Muscle of leg (tissue), 3 donors: ENCODE measurements at regions not wholly inside any gene's neighbourhood (a gene's known extent, or its start where the extent isn't known, plus 50 kb on each side); places are given as distances from the start of the nearest gene placed in this dataset.
A peak's percentile ranks its signal among the peaks of the same experiment; 100 is the strongest.
"Not testable (repeated sequence)": the region's sequence is repeated elsewhere in the genome, so short reads cannot be mapped to it uniquely, and the experiment has no call there.

Experiments
- DNase-seq: peaks from one replicate; pipeline ENCODE4 v3.0.0; 2013
- H3K27ac ChIP-seq: one replicate; pipeline ENCODE4 v1.5.1; 2013; ENCODE audit warnings: mild to moderate bottlenecking, low read length, control low read depth
- H3K27me3 ChIP-seq: one replicate; pipeline ENCODE4 v1.6.1; 2013; ENCODE audit warnings: low read length; ENCODE audit not compliant: control insufficient read depth, insufficient read depth
- H3K36me3 ChIP-seq: one replicate; pipeline ENCODE4 v1.6.1; 2013; ENCODE audit warnings: low read length; ENCODE audit not compliant: control insufficient read depth, insufficient read depth
- H3K4me1 ChIP-seq: one replicate; pipeline ENCODE4 v1.6.1; 2013; ENCODE audit warnings: low read length; ENCODE audit not compliant: control insufficient read depth, insufficient read depth
- H3K4me3 ChIP-seq: one replicate; pipeline ENCODE4 v1.5.1; 2013; ENCODE audit warnings: low read length, control low read depth
- H3K9me3 ChIP-seq: replicated peaks from 2 replicates; pipeline ENCODE4 v1.6.1; 2013; ENCODE audit warnings: low read depth, low read length; ENCODE audit not compliant: control insufficient read depth
- WGBS: methylation state at CpG from one replicate; pipeline ENCODE4 v1.1.5; 2013; ENCODE audit warnings: missing lambda C conversion rate; ENCODE audit not compliant: insufficient coverage; 5-methylcytosine and 5-hydroxymethylcytosine counted together

DNA sequence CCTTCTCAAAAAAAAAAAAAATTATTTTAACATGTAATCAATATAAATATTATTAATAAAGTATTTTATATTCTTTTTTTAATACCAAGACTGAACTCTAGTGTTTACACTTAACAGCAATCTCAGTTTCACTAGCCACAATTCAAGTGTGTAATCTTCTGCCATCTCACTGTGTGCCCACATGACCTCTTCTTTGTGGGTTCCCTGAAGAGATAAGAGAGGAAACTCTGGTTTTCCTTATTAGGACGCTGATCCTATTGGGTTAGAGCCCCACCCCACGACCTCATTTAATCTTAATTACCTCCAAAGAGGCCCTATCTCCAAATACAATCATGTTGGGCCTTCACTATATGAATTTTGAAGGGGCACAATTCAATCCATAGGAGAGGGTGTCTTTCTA, 177.6 kb downstream of the STK31 start:
- Histone ChIP-seq H3K27ac (no peak overlapping the region), H3K4me1 (no peaks in the 10 kb centered on the region)

DNA sequence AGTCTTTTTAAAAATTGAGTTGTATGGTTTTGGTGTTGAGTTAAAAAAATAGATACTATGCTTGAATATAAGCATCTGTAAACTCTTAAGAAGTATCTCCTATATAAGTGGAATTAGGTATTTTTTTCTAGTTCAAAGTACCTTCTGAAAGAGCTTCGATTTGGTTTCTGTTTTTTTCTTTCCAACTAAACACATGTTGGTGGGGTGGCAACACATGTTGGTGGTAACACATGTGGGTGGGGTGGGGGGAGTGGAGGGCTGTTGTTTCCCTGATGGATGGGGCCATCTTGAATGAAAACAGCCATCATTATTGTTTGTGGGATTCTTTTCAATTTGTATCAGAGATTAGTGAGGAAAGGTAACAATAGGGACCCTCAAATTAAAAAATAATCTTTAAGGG, 178.9 kb downstream of the STK31 start:
- Histone ChIP-seq H3K36me3 (no peaks in the 10 kb centered on the region), H3K27me3 (no peaks in the 10 kb centered on the region), H3K9me3 (no peaks in the 10 kb centered on the region), H3K4me1 (peaks cover 2% of the 10 kb centered on the region), H3K4me3 (no peak overlapping the region), H3K27ac (no peak overlapping the region)
- WGBS: no CpG with 5 or more reads among the region's 1 CpG
- no peak for DNase-seq

More for the DNA sequence above, 177.6 kb downstream of the STK31 start:
- H3K27me3 ChIP-seq: no peaks in the 10 kb centered on the region
- H3K36me3 ChIP-seq: no peaks in the 10 kb centered on the region
- no peak overlapping the region for H3K4me3 ChIP-seq
- DNase-seq: no peak
- WGBS: no CpG with 5 or more reads among the region's 2 CpGs
- H3K9me3 ChIP-seq: no peaks in the 10 kb centered on the region

DNA sequence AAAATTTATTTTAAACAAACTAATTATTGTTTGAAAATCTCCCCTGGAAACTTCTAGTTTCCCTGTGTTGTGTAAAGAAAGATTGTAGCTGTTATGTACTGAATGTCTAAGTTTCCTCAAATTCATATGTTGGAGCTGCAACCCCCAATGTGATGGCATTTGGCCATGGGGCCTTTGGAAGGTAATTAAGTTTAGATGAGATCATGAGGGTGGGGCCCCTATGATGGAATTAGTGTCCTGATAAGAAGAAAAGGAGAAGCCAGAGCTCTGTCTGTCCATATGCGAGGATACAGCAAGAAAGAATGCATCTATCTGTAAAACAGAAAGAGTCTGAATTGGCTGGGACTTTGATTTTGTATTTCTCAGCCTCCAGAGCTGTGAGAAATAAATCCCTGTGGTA, 179.5 kb downstream of the STK31 start:
- no peak for DNase-seq
- no peak overlapping the region for H3K27ac ChIP-seq
- 83% methylated on average over 1 of the region's 1 CpG for WGBS
- no peak overlapping the region for H3K4me3 ChIP-seq
- no peaks in the 10 kb centered on the region for H3K27me3 ChIP-seq
- no peaks in the 10 kb centered on the region for H3K9me3 ChIP-seq
- no peaks in the 10 kb centered on the region for H3K36me3 ChIP-seq
- peaks cover 8% of the 10 kb centered on the region for H3K4me1 ChIP-seq

DNA sequence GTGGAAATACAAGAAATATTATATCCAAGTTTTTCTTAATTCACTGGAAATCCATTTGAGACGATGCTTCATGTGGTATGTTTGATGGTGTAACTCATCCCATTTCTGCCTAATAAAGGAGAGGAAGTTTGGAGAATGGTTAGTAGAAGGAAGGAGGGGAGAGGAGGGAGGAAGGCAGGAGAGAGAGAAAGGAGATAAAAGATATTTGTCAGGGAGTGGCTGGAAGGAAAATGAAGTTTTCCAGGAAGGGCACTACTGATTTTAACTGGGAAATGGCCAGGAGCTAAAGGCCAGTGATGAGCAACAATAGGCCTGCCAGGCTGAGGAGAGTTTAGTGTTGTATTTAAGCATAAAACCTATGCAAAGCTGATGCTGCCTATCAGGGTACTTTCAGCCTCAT, 182.0 kb downstream of the STK31 start:
- Histone ChIP-seq H3K27ac (no peak overlapping the region), H3K9me3 (no peaks in the 10 kb centered on the region), H3K4me1 (peaks cover 8% of the 10 kb centered on the region), H3K36me3 (no peaks in the 10 kb centered on the region), H3K27me3 (no peaks in the 10 kb centered on the region), H3K4me3 (no peak overlapping the region)
- WGBS: no CpG with 5 or more reads among the region's 1 CpG
- no peak for DNase-seq

DNA sequence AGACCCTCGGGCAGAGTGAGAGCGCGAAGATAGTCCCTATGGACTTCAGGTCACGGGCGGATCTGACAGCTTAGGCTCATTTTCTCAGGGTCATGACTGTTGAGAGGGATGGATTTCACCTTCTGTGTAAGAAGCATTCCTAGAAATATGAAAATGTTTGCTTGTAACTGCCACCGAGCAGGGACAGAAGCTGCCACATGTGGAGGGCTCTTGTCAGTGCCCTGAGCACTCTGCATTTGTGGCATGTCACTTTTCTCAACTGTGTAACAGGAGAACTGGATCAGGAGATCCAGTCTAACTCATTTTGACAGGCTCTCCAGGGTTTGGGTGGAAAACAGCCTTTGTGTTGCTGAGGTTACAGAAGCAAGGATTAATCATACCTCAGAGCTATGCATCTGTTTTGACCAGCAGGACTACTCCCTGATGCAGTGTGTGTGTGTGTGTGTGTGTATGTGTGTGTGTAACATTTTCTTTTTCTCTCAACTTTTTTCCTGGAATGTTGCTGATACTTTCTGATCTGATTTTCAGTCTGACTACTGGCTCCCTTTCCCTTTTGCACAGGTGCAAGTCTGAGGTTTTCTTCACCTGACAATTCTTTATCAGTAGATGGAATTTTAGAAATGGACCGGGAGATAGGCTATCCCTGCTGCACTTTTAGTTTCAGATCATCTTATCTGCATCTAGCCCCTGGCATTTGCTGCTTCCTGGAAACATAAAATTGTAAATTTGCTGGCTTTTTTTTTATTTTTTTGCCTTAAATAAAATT, 183.3 kb downstream of the STK31 start:
- H3K27me3 ChIP-seq: no peaks in the 10 kb centered on the region
- DNase-seq: peak; percentile 26
- H3K36me3 ChIP-seq: no peaks in the 10 kb centered on the region
- no peak overlapping the region for H3K27ac ChIP-seq
- peaks cover 8% of the 10 kb centered on the region for H3K4me1 ChIP-seq
- H3K9me3 ChIP-seq: no peaks in the 10 kb centered on the region
- H3K4me3 ChIP-seq: no peak overlapping the region
- WGBS: 71% methylated on average over 4 of the region's 7 CpGs

DNA sequence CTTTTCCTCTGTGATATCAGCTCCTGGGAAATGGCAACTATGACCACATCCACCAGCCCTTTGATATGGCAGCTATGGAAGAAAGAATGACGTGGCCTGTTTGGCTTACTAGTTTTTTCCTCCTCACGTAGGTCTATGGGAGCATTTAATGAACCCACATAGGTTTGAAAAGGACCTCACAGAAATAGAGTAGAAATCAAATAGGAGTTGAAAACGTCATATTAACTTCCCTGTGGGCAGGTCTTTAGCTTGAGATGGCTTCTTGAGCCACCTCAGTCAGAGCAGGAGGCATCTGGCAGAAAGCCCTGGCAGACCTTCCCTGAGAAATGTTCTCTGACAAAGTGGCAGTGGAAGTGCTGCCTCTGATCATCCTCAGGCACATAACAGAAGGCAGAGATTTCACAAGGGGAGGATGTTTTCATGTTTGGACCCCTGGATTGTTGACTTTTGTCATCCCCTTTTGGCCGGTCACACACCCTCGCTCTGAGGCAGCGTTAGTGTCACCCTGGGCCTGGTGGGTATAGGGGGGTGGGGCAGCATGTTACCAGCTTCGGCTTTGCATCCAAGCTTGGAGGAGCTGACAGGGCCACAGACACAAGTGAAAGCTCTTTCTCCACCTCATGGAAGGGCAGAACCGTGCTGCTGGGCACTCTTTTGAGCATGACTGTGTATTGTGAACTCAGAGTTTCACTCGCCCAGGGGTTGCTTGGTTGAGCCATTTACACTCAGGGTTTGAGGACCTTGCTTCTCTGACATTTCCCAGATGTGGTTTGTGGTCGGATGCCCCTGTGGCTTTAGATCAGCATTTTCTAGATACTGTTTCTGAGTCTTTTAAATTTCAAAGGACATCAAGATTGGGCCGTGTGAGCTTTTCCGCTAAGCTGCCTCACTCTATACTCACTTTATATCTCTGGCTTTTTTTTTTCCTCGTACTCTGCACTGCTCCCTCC, 184.2 kb downstream of the STK31 start:
- Histone ChIP-seq H3K4me1 (peaks cover 8% of the 10 kb centered on the region), H3K27ac (no peak overlapping the region), H3K9me3 (no peaks in the 10 kb centered on the region), H3K4me3 (no peak overlapping the region), H3K27me3 (no peaks in the 10 kb centered on the region), H3K36me3 (no peaks in the 10 kb centered on the region)
- no peak for DNase-seq
- 59% methylated on average over 3 of the region's 13 CpGs for WGBS

DNA sequence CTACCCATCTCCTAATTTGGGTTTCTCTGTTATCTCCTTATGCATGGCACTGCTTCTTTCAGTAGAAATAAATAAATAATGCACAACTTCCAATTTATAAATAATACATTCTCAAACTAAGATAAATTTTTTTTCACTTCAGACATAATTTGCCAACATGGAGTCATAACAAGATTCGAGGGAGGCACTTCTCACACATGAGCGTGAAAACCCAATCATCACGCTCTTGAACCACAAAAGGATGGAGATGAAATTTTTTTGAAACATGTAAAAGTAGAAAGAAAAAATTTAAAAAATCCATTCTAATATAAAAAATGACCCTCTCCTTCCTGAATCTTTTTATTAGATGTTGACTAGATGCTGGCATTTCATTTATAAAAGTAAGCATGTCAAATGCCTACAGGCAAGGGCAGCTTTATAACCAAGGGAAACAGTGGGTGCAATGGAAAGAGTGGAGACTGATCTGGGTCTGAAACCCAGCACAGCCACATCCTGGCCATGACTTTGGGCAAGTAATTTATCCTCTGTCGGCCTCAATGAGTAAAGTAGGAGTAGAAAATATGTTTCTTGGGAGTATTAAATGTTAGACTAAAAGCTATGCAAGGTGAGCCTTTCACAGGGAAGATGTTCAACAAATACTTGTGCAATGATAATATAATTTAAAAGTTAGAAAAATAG, 185.0 kb downstream of the STK31 start:
- Histone ChIP-seq H3K4me3 (no peak overlapping the region), H3K9me3 (no peaks in the 10 kb centered on the region), H3K27ac (no peak overlapping the region), H3K4me1 (peaks cover 8% of the 10 kb centered on the region), H3K27me3 (no peaks in the 10 kb centered on the region), H3K36me3 (no peaks in the 10 kb centered on the region)
- no peak for DNase-seq
- WGBS: 60% methylated on average over 1 of the region's 4 CpGs

DNA sequence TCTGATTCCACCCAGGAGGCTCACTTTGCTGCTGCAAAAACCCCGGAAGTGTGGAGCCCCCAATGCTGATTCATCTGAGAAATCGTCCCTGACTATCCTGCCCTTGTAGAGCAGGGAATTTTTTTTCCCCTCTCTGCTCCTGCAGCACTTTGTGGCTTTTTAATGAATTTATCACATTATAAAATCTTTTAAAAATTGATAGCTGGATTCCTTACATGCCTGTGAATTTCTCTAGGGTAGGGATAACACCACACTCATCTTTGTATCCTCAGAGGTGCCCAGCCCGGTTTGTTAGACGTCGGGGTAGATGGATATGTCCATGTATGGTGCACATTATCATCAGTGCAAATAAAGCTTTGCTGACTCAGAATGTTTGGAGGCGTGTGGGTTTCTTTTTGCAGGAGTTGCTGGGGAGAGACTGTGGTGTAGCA, 185.7 kb downstream of the STK31 start:
- 20% methylated on average over 1 of the region's 6 CpGs for WGBS
- Histone ChIP-seq H3K27ac (no peak overlapping the region), H3K9me3 (no peaks in the 10 kb centered on the region), H3K36me3 (no peaks in the 10 kb centered on the region), H3K4me3 (no peak overlapping the region), H3K27me3 (no peaks in the 10 kb centered on the region), H3K4me1 (peaks cover 8% of the 10 kb centered on the region)
- no peak for DNase-seq

DNA sequence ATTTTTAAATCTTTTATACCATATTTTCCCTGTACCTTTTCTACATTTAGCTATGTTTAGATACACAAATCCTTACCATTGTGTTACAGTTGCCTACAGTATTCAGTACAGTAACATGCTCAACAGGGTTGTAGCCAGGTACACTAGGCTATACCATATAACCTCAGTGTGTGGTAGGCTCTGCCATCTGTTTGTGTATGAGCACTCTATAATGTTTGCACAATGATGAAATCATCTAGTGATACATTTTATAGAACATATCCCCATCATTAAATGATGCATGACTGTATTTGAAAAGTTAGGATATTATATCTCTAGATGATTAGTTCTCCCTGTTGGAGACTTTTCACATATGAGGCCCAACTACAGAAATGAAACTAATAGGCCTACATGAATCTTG, 188.6 kb downstream of the STK31 start:
- Histone ChIP-seq H3K4me1 (peaks cover 8% of the 10 kb centered on the region), H3K4me3 (no peak overlapping the region), H3K27me3 (no peaks in the 10 kb centered on the region), H3K9me3 (no peaks in the 10 kb centered on the region), H3K27ac (no peak overlapping the region), H3K36me3 (no peaks in the 10 kb centered on the region)
- DNase-seq: no peak

DNA sequence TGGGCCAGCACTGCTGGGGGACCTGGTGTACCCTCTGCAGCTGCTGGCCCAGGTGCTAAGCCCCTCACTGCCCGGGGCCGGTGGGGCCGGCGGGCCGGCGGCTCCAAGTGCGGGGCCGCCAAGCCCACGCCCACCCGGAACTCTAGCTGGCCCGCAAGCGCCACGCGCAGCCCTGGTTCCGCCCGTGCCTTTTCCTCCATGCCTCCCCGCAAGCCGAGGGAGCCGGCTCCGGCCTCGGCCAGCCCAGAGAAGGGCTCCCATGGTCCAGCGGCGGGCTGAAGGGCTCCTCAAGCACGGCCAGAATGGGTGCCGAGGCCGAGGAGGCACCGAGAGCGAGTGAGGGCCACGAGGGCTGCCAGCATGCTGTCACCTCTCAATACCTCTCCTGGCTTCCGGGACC, 194.9 kb downstream of the STK31 start:
- DNase-seq, H3K27ac ChIP-seq, H3K9me3 ChIP-seq, H3K4me3 ChIP-seq, H3K27me3 ChIP-seq, H3K4me1 ChIP-seq, H3K36me3 ChIP-seq: not testable (repeated sequence)
- 95% methylated on average over 23 of the region's 30 CpGs for WGBS
